ENCODE measurements at regions not wholly inside any gene's neighbourhood (a gene's known extent, or its start where the extent isn't known, plus 50 kb on each side); places are given as distances from the start of the nearest gene placed in this dataset.

DNA sequence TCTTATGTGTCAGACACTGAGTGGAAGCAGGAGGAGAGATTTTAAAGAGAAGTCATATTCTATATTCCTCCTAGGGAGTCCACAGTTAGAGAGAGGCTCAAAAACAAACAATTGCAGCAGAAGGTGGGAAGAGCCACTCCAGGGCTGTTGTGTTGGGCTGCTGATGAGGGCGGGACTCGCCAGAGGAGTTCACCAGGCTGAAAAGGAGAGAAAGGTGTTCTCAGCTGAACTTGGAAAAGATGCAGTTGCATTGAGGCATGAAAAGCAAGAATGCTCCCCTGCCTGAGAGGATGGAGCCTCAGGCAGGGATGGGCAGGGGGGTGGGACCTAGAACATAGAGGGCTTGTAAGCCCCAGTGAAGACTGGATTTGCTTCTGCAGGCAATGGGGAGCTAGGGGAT lies 324.2 kb downstream of the CXCL12 start:
- H3K4me1 Mint-ChIP-seq = no peaks in the 10 kb centered on the region
- H3K36me3 Mint-ChIP-seq (ENCODE audit: low read depth) = no peaks in the 10 kb centered on the region
- DNase-seq (no peak), ATAC-seq (ENCODE audit: low read depth) (no peak)
- intact Hi-C loops (cut with micrococcal nuclease) = no loop called here
- ChIA-PET CTCF (no interaction called here), POLR2A (no interaction called here)
- H3K27me3 Mint-ChIP-seq = no peaks in the 10 kb centered on the region
- no peaks in the 10 kb centered on the region for H3K9me3 Mint-ChIP-seq
- TF ChIP-seq, protein P1, sequence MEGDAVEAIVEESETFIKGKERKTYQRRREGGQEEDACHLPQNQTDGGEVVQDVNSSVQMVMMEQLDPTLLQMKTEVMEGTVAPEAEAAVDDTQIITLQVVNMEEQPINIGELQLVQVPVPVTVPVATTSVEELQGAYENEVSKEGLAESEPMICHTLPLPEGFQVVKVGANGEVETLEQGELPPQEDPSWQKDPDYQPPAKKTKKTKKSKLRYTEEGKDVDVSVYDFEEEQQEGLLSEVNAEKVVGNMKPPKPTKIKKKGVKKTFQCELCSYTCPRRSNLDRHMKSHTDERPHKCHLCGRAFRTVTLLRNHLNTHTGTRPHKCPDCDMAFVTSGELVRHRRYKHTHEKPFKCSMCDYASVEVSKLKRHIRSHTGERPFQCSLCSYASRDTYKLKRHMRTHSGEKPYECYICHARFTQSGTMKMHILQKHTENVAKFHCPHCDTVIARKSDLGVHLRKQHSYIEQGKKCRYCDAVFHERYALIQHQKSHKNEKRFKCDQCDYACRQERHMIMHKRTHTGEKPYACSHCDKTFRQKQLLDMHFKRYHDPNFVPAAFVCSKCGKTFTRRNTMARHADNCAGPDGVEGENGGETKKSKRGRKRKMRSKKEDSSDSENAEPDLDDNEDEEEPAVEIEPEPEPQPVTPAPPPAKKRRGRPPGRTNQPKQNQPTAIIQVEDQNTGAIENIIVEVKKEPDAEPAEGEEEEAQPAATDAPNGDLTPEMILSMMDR (IDR thresholded peaks at IDR 0.05) = no peak
- H3K4me3 Mint-ChIP-seq = no peak overlapping the region
- H3K27ac Mint-ChIP-seq = no peak overlapping the region

DNA sequence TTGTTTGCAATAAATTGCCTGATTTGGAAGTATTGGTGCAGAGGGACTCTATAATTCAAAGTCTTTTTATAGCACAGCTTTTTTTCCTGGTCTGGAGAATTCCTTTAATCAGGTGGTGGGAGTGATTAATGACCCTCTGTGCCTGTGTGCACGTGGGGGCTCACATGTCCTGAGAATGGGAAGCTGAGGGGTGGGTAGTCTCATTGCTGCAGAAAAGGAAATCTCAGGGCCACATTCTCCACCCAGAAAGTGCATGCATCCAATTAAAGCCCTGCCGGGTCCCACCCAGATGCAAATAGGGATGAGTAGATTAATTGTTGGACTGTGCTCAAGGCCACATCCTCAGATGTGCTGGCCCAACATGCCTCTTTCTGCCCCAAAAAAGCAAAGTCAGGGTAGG lies 324.7 kb downstream of the CXCL12 start:
- Mint-ChIP-seq H3K9me3 (no peaks in the 10 kb centered on the region), H3K4me1 (no peaks in the 10 kb centered on the region), H3K36me3 (ENCODE audit: low read depth) (no peaks in the 10 kb centered on the region), H3K4me3 (no peak overlapping the region), H3K27me3 (no peaks in the 10 kb centered on the region), H3K27ac (no peak overlapping the region)
- intact Hi-C loops (cut with micrococcal nuclease) = no loop called here
- ATAC-seq (ENCODE audit: low read depth) = no peak
- ChIA-PET CTCF (no interaction called here), POLR2A (no interaction called here)
- DNase-seq = no peak
- TF ChIP-seq, protein P1 (IDR thresholded peaks at IDR 0.05) = no peak

DNA sequence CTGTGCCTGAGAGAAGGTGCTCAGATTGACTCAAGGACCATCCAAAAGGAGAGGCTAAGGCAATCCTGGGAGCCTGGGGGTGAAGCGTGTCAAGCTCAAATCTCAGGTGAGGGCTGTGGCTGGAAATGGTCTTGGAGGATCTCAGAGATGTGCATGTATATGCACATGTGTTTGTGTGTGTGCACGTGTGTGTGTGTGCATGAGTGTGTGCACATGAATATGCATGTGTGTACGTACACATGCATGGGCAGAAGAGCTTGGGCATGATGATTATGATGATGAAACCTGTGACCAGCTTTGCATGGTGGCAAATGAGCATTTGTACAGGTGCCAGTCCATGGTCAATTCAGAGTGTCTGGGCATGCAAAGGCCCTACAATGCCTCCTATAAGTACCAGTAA lies 326.6 kb downstream of the CXCL12 start:
- POLR2A ChIA-PET = no interaction called here
- H3K4me1 Mint-ChIP-seq = no peaks in the 10 kb centered on the region

DNA sequence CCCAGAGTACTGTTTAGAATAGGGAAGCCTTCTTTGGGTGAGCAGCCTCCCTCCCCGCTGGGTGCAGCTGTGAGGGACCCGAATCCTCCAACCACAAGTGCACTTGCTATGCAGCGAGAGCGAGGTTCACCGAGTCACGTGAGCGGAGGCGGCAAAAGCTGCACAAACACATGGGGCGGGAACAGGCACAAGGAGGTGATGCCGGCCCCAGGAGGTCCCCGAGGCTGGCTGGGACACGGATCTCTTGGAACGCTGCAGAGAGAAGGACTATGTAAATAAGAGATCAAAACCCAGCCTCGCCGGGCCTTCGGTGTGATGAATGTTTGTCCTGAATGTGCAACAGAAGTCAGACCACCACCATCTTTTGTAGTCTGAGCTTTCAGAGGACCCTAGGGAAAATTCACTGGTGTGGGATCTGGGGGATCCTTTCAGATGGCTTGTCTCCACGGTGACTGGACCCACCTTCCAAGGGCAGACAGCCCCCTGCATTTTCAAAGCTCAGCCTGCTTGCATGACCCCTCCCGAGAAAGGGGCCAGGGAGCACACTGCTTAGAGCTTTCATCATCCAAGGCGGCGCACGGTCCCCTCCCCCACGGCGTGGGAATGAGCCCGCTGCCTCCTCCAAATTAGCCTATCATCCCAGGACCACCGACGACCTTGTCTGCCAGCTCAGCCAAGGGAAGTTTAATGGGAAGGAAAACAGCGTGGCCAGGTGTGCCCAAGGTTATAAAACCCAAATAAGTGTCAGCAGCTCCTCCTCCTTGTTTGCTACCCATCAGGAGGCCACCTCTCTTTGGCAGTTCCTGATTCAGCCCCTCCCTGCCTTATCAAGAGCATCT lies 327.7 kb downstream of the CXCL12 start:
- Mint-ChIP-seq H3K4me1 (no peaks in the 10 kb centered on the region), H3K27ac (no peak overlapping the region), H3K9me3 (no peaks in the 10 kb centered on the region), H3K4me3 (no peak overlapping the region), H3K36me3 (ENCODE audit: low read depth) (no peaks in the 10 kb centered on the region), H3K27me3 (no peaks in the 10 kb centered on the region)
- no peak for ATAC-seq (ENCODE audit: low read depth)
- DNase-seq = no peak
- TF ChIP-seq, protein P1 (IDR thresholded peaks at IDR 0.05) = no peak
- intact Hi-C loops (cut with micrococcal nuclease) = no loop called here
- ChIA-PET CTCF (no interaction called here), POLR2A (no interaction called here)

More for the DNA sequence above, 326.6 kb downstream of the CXCL12 start:
- TF ChIP-seq, protein P1 (IDR thresholded peaks at IDR 0.05) = no peak
- ATAC-seq (ENCODE audit: low read depth) (no peak), DNase-seq (no peak)
- intact Hi-C loops (cut with micrococcal nuclease) = no loop called here
- Mint-ChIP-seq H3K27ac (no peak overlapping the region), H3K27me3 (no peaks in the 10 kb centered on the region), H3K4me3 (no peak overlapping the region), H3K9me3 (no peaks in the 10 kb centered on the region), H3K36me3 (ENCODE audit: low read depth) (no peaks in the 10 kb centered on the region)
- CTCF ChIA-PET = no interaction called here

DNA sequence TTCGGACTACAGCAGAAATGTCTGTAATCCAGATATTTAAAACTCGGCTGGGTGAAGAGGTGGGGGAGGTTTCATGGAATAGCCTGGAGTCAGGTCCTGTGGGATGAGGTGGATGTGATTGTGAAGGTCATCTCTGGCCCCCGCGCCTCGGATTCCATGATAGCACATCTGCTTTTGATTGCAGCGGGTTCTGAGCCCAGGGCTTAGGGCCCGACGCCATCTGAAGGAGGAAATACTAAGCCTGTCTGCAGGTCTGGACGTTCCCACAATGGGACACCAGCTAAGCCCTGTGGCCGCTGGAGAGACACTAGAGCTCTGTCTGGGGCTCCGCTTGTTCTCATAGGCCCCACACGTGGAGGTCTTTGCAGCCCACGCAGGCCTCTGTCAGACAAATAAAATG lies 328.7 kb downstream of the CXCL12 start:
- H3K36me3 Mint-ChIP-seq (ENCODE audit: low read depth) = no peaks in the 10 kb centered on the region
- intact Hi-C loops (cut with micrococcal nuclease) = no loop called here
- no peak overlapping the region for H3K27ac Mint-ChIP-seq
- H3K4me3 Mint-ChIP-seq = no peak overlapping the region
- ChIA-PET POLR2A (no interaction called here), CTCF (no interaction called here)
- ATAC-seq (ENCODE audit: low read depth) = no peak
- H3K9me3 Mint-ChIP-seq = no peaks in the 10 kb centered on the region
- TF ChIP-seq, protein P1 (IDR thresholded peaks at IDR 0.05) = no peak
- no peak for DNase-seq
- no peaks in the 10 kb centered on the region for H3K27me3 Mint-ChIP-seq
- no peaks in the 10 kb centered on the region for H3K4me1 Mint-ChIP-seq
